Fibroblast of mammary gland (primary cell): ENCODE measurements at regions not wholly inside any gene's neighbourhood (a gene's known extent, or its start where the extent isn't known, plus 50 kb on each side); places are given as distances from the start of the nearest gene placed in this dataset.

ENCODE experiments used
- DNase-seq: peaks from one replicate; pipeline ENCODE4 v3.0.0-alpha.2; 2010; ENCODE audit warnings: low read depth
- H3K4me3 ChIP-seq: 2 replicates; pipeline ENCODE4 v1.5.1; 2011; ENCODE audit warnings: low read depth, mild to moderate bottlenecking, low read length, moderate library complexity; ENCODE audit not compliant: control insufficient read depth
- CTCF ChIP-seq: conservative IDR thresholded peaks from 2 replicates; pipeline ENCODE4 v1.5.1; 2011; ENCODE audit warnings: low read depth, low read length, inconsistent platforms; ENCODE audit not compliant: control insufficient read depth, insufficient read depth

DNA sequence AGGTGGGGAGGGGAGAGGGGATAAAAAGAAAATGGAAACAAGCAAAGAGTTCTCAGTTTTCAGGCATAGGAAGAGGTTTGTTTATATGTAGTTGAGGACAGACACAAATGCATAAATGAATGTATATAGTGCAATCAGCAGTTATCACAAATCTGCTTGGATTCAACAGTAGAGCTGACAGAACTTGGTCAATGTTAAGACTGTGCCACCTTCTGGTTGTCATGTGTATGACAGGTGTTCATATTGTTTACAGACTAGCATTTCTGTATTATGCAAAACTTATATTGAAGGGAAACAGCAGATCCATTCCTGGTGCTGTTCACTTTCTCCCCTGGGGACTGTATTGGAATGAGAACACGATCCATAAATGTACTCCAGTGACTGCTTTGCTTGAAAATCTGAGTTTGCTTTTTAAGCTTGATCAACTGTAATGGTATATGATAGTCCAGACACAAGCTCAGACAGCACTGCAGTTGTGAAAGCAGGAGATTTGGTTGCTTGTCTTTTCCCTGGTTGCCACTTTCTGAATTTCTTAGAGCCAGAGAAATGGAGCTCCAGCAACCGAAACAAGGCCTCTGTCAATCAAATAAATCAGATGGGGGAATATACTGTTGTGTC, 319.5 kb upstream of the OBI1 start:
- peak; percentile 71 for TF ChIP-seq CTCF
- DNase-seq, result peak; percentile 69
- no peak overlapping the region for H3K4me3 ChIP-seq

DNA sequence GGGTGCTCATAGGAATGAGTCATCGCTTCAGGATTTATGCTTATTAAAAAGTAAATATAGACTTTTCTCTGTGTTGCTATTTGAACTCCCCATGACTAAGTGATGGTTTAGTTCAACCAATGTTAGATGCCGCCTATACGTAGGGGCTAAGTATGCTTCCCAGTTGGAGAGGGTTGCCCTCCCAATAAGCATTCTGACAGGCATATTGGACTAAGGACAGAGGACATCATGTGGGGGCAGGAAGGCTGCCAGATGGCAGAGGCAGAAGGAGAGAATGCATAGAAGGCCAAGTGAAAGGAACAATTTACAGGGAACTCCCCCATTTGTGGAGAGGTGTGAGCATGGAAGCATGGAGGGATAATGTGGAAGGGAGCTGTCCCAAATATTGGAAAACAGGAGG, 318.4 kb upstream of the OBI1 start:
- TF ChIP-seq CTCF, result no peak
- no peak for DNase-seq
- H3K4me3 ChIP-seq, result no peak overlapping the region

- H3K4me3 ChIP-seq, result no peak overlapping the region
- DNase-seq, result no peak
- no peak for TF ChIP-seq CTCF
Observed at GRCh38 chr13:78976696-78977095, 317.7 kb upstream of the OBI1 start.

DNA sequence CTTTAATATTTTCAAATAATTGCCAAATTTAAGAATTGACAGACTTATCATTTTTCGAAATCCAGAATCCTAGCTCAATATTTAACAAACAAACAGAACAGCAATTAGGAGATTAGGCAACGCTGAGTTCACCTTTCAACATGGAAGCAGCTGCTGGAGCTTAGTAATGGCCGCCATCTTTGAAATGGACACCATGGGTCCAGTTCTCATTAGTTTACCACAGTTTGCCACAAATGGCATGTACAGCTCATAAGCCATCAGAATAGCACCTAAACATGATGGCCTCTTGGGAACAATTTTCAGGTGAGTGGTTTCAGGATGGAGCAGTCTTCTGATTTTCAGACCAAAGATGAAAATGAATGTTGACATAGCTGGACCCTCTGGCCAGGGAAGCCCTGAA, 313.6 kb upstream of the OBI1 start:
- no peak for DNase-seq
- TF ChIP-seq CTCF, result no peak
- H3K4me3 ChIP-seq, result no peak overlapping the region

GRCh38 chr13:78971355-78972025, 312.5 kb upstream of the OBI1 start:
- H3K4me3 ChIP-seq, result no peak overlapping the region
- no peak for TF ChIP-seq CTCF
- DNase-seq, result no peak

DNA sequence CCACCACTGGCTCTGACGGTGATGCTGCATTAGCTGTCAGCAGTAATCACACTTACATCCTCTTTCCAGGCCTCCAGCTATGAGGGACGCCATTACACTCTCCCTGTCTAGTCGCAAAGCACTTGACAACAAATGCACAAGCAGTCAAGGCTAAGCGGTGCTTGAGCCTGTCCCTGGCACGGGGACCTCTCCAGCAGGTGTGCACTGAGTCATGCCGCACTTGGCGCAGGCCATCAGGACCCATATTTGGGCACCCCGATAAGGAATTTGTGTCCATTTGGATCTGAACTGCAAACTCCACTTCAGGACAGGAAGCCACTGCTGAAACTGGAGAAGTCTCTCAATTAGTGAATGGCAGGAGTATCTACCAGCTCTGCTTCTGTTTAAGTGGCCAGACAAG, 301.9 kb upstream of the OBI1 start:
- DNase-seq, result no peak
- TF ChIP-seq CTCF, result no peak
- H3K4me3 ChIP-seq, result no peak overlapping the region
